Nephron (organoid): ENCODE measurements at regions not wholly inside any gene's neighbourhood (a gene's known extent, or its start where the extent isn't known, plus 50 kb on each side); places are given as distances from the start of the nearest gene placed in this dataset.
A peak's percentile ranks its signal among the peaks of the same experiment; 100 is the strongest.

Experiments
- H3K27ac Mint-ChIP-seq, 3 experiments: 2 replicates each; pipeline ENCODE4 v1.8.0; 2020; ENCODE audit warnings: mixed read lengths in 3 of 3, mild to moderate bottlenecking in 2 of 3, moderate library complexity in 1 of 3
- H3K27me3 Mint-ChIP-seq: 2 replicates; pipeline ENCODE4 v1.8.0; 2021; ENCODE audit warnings: low read depth, mild to moderate bottlenecking, moderate library complexity, mixed read lengths
- H3K36me3 Mint-ChIP-seq: 2 replicates; pipeline ENCODE4 v1.8.0; 2020; ENCODE audit warnings: low read depth, mixed read lengths
- H3K4me1 Mint-ChIP-seq: 2 replicates; pipeline ENCODE4 v1.8.0; 2020; ENCODE audit warnings: mixed read lengths
- H3K4me3 Mint-ChIP-seq, 3 experiments: 2 replicates each; pipeline ENCODE4 v1.8.0; 2020; ENCODE audit warnings: mild to moderate bottlenecking in 3 of 3, mixed read lengths in 3 of 3, moderate library complexity in 2 of 3
- H3K9me3 Mint-ChIP-seq: 2 replicates; pipeline ENCODE4 v1.8.0; 2020; ENCODE audit warnings: mixed read lengths
- TF ChIP-seq, protein P1 (sequence below), 3 experiments: fragments of 200-600 bp; sonication (generic); IDR thresholded peaks; one replicate each; pipeline ENCODE4 v1.5.0; 2021; ENCODE audit warnings: antibody characterized with exemption in 3 of 3; ENCODE audit not compliant: unreplicated experiment in 3 of 3

- Mint-ChIP-seq H3K27ac (no peak overlapping the region), H3K36me3 (no peaks in the 10 kb centered on the region), H3K4me1 (peaks cover 14% of the 10 kb centered on the region), H3K4me3 (no peak overlapping the region), H3K27me3 (peaks cover 73% of the 10 kb centered on the region), H3K9me3 (peaks cover 2% of the 10 kb centered on the region)
- TF ChIP-seq, protein P1, sequence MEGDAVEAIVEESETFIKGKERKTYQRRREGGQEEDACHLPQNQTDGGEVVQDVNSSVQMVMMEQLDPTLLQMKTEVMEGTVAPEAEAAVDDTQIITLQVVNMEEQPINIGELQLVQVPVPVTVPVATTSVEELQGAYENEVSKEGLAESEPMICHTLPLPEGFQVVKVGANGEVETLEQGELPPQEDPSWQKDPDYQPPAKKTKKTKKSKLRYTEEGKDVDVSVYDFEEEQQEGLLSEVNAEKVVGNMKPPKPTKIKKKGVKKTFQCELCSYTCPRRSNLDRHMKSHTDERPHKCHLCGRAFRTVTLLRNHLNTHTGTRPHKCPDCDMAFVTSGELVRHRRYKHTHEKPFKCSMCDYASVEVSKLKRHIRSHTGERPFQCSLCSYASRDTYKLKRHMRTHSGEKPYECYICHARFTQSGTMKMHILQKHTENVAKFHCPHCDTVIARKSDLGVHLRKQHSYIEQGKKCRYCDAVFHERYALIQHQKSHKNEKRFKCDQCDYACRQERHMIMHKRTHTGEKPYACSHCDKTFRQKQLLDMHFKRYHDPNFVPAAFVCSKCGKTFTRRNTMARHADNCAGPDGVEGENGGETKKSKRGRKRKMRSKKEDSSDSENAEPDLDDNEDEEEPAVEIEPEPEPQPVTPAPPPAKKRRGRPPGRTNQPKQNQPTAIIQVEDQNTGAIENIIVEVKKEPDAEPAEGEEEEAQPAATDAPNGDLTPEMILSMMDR (IDR thresholded peaks at IDR 0.05; ENCODE audit: unreplicated experiment in 3 of 3): no peak
Observed at GRCh38 chr2:120594856-120595685, 140.6 kb upstream of the GLI2 start.

DNA sequence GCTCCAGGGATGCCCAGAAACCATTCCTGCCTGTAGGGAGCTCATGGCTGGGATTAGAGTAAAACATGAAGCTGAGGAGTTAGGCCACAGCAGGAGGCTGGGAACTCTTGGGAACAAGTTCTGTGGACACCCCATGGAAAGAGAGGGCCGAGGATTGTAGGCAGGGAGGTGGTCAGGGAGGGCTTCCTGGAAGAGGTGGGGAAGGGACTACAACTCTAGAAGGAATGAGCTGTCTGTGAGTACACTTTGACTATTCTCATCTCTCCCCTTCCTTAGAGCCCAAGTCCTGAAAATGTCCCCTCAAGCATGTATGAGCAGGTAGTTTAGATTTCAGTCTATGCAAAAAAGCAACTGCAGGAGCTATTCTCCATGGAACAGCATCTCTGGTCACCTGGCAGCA, 139.9 kb upstream of the GLI2 start:
- H3K27ac Mint-ChIP-seq: no peak overlapping the region
- peaks cover 14% of the 10 kb centered on the region for H3K4me1 Mint-ChIP-seq
- peaks cover 73% of the 10 kb centered on the region for H3K27me3 Mint-ChIP-seq

DNA sequence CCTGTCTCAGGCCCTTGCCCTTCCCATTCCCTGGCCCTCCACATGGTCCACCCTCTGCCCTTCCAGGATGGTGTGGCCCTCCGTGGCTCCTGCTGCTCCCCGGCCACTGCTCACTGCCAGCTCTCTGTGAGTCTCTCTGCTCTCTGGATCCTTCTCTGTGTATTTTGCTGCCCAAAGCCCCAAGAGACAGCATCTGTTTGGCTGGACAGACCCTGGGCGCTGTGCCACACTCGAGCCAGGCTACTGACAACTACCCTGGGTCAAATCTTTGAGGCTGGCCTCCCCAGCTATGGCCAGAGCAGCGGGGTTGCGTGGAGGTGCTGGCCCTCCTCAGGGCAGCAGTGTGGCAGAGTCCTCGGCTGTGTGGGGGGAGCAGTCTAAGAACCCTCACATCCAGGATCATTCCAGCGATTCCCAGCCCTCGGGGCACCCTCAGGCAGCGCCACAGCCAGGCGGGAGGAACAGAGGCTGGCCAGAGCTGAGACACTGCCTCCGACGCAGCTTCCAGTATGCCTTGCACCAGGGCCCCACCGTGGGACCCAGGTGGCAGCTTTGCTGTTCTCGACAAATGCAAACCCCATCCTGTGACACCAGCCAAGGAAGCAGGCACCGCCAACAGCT, 139.4 kb upstream of the GLI2 start:
- Mint-ChIP-seq H3K27ac (peak overlapping the region in 1 of 3 experiments; percentile 51), H3K9me3 (peaks cover 2% of the 10 kb centered on the region), H3K4me3 (no peak overlapping the region), H3K36me3 (no peaks in the 10 kb centered on the region), H3K4me1 (peaks cover 14% of the 10 kb centered on the region), H3K27me3 (peaks cover 71% of the 10 kb centered on the region)
- TF ChIP-seq, protein P1 (IDR thresholded peaks at IDR 0.05; ENCODE audit: unreplicated experiment in 3 of 3): no peak

More for the DNA sequence above, 139.9 kb upstream of the GLI2 start:
- Mint-ChIP-seq H3K36me3 (no peaks in the 10 kb centered on the region), H3K9me3 (peaks cover 2% of the 10 kb centered on the region), H3K4me3 (no peak overlapping the region)
- TF ChIP-seq, protein P1 (IDR thresholded peaks at IDR 0.05; ENCODE audit: unreplicated experiment in 3 of 3): no peak

DNA sequence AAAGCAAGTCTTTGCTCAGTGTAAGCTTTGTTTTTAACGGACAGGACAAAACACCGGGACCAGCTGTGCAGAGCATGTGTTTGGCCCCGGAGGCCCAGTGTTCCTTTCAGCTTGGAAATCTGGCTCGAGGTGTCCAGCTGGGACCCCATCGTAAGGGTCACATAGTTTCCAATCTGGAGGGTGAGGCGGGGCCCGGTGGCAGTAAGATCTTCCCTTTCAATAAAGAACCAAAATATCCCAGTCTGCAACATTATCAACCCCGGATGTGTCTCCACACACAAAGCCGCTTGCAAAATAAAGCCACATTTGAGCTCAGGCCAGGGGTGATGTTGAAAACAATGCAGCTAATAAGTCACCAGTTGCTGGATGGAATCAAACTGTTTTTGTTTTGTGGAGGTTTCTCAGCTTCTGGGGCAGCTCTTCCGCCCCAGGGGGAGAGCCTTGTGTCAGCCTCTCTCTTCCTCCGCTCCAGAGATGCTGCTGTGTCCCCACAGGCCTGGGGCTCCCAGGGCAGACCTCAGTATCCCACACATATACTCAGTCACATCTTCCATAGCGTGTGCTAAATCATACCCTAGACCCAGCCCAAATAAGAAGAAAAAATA, 138.6 kb upstream of the GLI2 start:
- Mint-ChIP-seq H3K36me3 (no peaks in the 10 kb centered on the region), H3K27me3 (peaks cover 63% of the 10 kb centered on the region), H3K27ac (peak overlapping the region in 2 of 3 experiments; percentile 1 to 51), H3K4me3 (no peak overlapping the region), H3K4me1 (peaks cover 14% of the 10 kb centered on the region), H3K9me3 (peaks cover 2% of the 10 kb centered on the region)
- TF ChIP-seq, protein P1 (IDR thresholded peaks at IDR 0.05; ENCODE audit: unreplicated experiment in 3 of 3): no peak

DNA sequence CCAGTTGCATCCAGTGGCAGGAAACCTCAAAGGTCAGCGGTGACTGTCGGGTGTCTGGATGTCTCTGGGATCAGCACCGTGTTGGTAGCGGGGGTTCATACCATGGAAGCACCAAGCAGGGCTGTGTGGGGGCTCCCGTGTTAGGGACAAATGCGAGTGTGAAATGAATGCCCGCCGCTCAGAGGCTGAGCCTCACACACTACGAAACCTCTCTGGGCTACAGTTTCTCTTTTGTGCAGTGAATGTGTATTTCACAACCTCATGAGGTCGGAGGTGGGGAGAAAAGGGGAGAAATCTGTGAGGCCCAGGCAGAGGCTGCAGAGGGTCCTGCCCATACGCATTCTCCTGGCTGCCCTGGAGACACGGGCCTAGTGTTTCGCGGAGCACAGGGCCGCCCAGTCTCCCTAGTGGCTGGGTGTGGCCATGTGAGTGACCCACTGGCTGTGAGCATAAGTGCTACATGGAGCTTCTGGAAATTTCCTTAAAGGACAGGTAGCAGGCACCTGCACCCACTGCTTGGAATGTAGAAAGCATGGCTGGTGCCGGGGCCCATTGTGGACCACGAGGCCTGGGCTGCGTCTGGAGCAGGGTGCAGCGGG, 138.0 kb upstream of the GLI2 start:
- peaks cover 14% of the 10 kb centered on the region for H3K4me1 Mint-ChIP-seq

More for the DNA sequence above, 138.0 kb upstream of the GLI2 start:
- peak overlapping the region in 1 of 3 experiments; percentile 51 for H3K27ac Mint-ChIP-seq
- peaks cover 2% of the 10 kb centered on the region for H3K9me3 Mint-ChIP-seq
- H3K27me3 Mint-ChIP-seq: peaks cover 60% of the 10 kb centered on the region
- no peaks in the 10 kb centered on the region for H3K36me3 Mint-ChIP-seq
- TF ChIP-seq, protein P1 (IDR thresholded peaks at IDR 0.05; ENCODE audit: unreplicated experiment in 3 of 3): no peak
- H3K4me3 Mint-ChIP-seq: no peak overlapping the region
